ENCODE measurements at regions not wholly inside any gene's neighbourhood (a gene's known extent, or its start where the extent isn't known, plus 50 kb on each side); places are given as distances from the start of the nearest gene placed in this dataset.

DNA sequence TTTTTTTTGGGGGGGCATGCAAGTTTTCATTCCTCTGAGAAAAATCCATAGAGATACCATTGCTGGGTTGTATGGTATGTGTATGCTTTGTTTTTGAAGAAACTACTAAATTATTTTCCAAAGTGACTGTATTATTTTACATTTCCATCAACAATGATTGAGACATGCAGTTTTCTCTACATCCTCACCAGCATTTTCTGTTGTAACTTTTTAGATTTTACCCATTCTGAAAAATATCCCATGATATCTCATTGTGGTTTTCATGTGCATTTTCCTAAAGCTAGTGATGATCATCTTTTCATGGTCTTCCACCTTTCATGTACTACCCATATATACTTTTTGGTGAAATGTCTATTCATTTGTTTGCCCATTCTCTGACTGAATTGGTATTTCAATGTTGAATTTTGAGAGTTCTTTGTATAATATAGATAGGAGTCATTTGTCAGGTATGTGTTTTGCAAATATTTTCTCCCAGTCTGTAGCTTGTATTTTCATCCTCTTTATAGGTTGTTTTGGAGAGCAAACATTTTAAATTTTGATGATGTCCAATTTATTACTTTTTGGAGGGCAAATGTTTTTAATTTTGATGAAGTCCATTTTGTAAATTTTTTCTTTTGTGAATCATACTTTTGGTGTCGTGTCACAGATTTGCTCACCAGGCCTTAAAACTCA lies 827.5 kb upstream of the CITED2 start:
- TF ChIP-seq, protein P1, sequence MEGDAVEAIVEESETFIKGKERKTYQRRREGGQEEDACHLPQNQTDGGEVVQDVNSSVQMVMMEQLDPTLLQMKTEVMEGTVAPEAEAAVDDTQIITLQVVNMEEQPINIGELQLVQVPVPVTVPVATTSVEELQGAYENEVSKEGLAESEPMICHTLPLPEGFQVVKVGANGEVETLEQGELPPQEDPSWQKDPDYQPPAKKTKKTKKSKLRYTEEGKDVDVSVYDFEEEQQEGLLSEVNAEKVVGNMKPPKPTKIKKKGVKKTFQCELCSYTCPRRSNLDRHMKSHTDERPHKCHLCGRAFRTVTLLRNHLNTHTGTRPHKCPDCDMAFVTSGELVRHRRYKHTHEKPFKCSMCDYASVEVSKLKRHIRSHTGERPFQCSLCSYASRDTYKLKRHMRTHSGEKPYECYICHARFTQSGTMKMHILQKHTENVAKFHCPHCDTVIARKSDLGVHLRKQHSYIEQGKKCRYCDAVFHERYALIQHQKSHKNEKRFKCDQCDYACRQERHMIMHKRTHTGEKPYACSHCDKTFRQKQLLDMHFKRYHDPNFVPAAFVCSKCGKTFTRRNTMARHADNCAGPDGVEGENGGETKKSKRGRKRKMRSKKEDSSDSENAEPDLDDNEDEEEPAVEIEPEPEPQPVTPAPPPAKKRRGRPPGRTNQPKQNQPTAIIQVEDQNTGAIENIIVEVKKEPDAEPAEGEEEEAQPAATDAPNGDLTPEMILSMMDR (IDR thresholded peaks at IDR 0.05; ENCODE audit: low read length): no peak
- TF ChIP-seq EZH2phosphoT487 (IDR thresholded peaks at IDR 0.05; ENCODE audit: low read length): no peak
